GM12878 (cell line): ENCODE measurements at regions not wholly inside any gene's neighbourhood (a gene's known extent, or its start where the extent isn't known, plus 50 kb on each side); places are given as distances from the start of the nearest gene placed in this dataset.

Experiments
- ATAC-seq: fragments of 200-7000 bp; cut with Tn5 transposase; 3 replicates; pipeline ENCODE4 v1.9.1; 2020; ENCODE audit warnings: mild to moderate bottlenecking, moderate library complexity
- BruUV-seq: library from RNA; stranded (reverse); fragments of 400-500 nt; replicated peaks from 2 replicates; lab custom pipeline; 2021; lab: Mats Ljungman, UMichigan
- CTCF ChIA-PET: fragments of 300-600 bp; sonication (Branson Sonifier 250); formaldehyde crosslinking; extraction: SDS; loops from one replicate; lab custom pipeline; 2021; ENCODE audit warnings: inconsistent platforms; lab: Yijun Ruan, JAX
- POLR2A ChIA-PET: fragments of 350-600 bp; formaldehyde crosslinking; extraction: SDS; loops from one replicate; lab custom pipeline; 2021; ENCODE audit warnings: inconsistent platforms; lab: Charles Lee
- RAD21 ChIA-PET: fragments of 300-600 bp; sonication (Branson Sonifier 250); formaldehyde crosslinking; loops from one replicate; lab custom pipeline; 2023; ENCODE audit warnings: antibody characterized with exemption; ENCODE audit not compliant: unreplicated experiment; lab: Charles Lee
- SMC1A ChIA-PET: fragments of 300-600 bp; sonication (Branson Sonifier 250); formaldehyde crosslinking; loops from one replicate; lab custom pipeline; 2023; ENCODE audit not compliant: unreplicated experiment, uncharacterized antibody; lab: Charles Lee
- DNase-seq: peaks from one replicate; pipeline ENCODE4 v3.0.0-alpha.2; 2011; ENCODE audit warnings: low read depth, low spot score
- FAIRE-seq: peaks from 3 replicates; lab custom pipeline; 2011; peaks lifted over from hg19 to GRCh38; lab: Jason Lieb, UNC
- H2AFZ ChIP-seq: 2 replicates; pipeline ENCODE4 v1.6.0; 2011; ENCODE audit warnings: low read depth, low read length, control low read depth; ENCODE audit not compliant: control insufficient read depth
- H3K27ac ChIP-seq: 2 replicates; pipeline ENCODE4 v1.5.1; 2011; ENCODE audit warnings: control low read depth; ENCODE audit not compliant: control insufficient read depth, insufficient read depth
- H3K27me3 ChIP-seq, 2 experiments: replicated peaks in 1 of 2; 2 replicates each; pipeline versions ENCODE4 v1.6.0 to v1.6.1; 2011; ENCODE audit warnings: low read length in 1 of 2; ENCODE audit not compliant: control insufficient read depth in 2 of 2, insufficient read depth in 2 of 2
- H3K36me3 ChIP-seq, 2 experiments: 2 replicates each; pipeline ENCODE4 v1.5.1; 2011; ENCODE audit warnings: low read length in 1 of 2; ENCODE audit not compliant: control insufficient read depth in 2 of 2, insufficient read depth in 2 of 2
- H3K4me1 ChIP-seq: 2 replicates; pipeline ENCODE4 v1.6.1; 2011; ENCODE audit warnings: mild to moderate bottlenecking, low read length, moderate library complexity, mixed read lengths; ENCODE audit not compliant: control insufficient read depth, insufficient read depth
- H3K4me2 ChIP-seq: 2 replicates; pipeline ENCODE4 v1.6.0; 2011; ENCODE audit warnings: control low read depth; ENCODE audit not compliant: control insufficient read depth, insufficient read depth
- H3K4me3 ChIP-seq: fragments of 200-600 bp; sonication (generic); 2 replicates; pipeline ENCODE4 v1.5.1; 2016
- H3K79me2 ChIP-seq: 2 replicates; pipeline ENCODE4 v1.6.0; 2011; ENCODE audit warnings: low read length; ENCODE audit not compliant: control insufficient read depth, insufficient read depth
- H3K9ac ChIP-seq: 2 replicates; pipeline ENCODE4 v1.8.0; 2011; ENCODE audit warnings: low read length, control low read depth, mixed read lengths; ENCODE audit not compliant: control insufficient read depth, insufficient read depth
- H3K9me3 ChIP-seq: replicated peaks from 3 replicates; pipeline ENCODE4 v1.5.1; 2011; ENCODE audit warnings: mild to moderate bottlenecking, low read length; ENCODE audit not compliant: control insufficient read depth, insufficient read depth
- H4K20me1 ChIP-seq: 2 replicates; pipeline ENCODE4 v1.6.0; 2011; ENCODE audit not compliant: control insufficient read depth, insufficient read depth
- BCL3 ChIP-seq: IDR thresholded peaks from 2 replicates; pipeline ENCODE4 v1.6.1; 2011; ENCODE audit warnings: borderline replicate concordance, low read depth, mild to moderate bottlenecking, moderate library complexity, low read length; ENCODE audit not compliant: insufficient read depth, poor library complexity, severe bottlenecking
- E2F4 ChIP-seq: IDR thresholded peaks from 2 replicates; pipeline ENCODE4 v1.6.1; 2012; ENCODE audit warnings: low read depth, low read length, improper control_type of control experiment
- FOXM1 ChIP-seq: IDR thresholded peaks from 2 replicates; pipeline ENCODE4 v1.6.1; 2012; ENCODE audit warnings: low read depth, mild to moderate bottlenecking, inconsistent platforms, low read length, moderate library complexity
- NFYA ChIP-seq: IDR thresholded peaks from 2 replicates; pipeline ENCODE4 v1.6.1; 2011; ENCODE audit warnings: low read depth, mild to moderate bottlenecking, low read length, improper control_type of control experiment, borderline replicate concordance
- SMC3 ChIP-seq: IDR thresholded peaks from 2 replicates; pipeline ENCODE4 v1.6.1; 2011; ENCODE audit warnings: low read length, improper control_type of control experiment, borderline replicate concordance
- WGBS: methylation state at CpG from one replicate; pipeline ENCODE4 v1.1.6; 2016; ENCODE audit warnings: low lambda C conversion rate; ENCODE audit not compliant: insufficient replicate concordance, insufficient coverage; ENCODE audit errors: missing lambda C conversion rate; 5-methylcytosine and 5-hydroxymethylcytosine counted together
- in situ Hi-C: fragments of 300-500 bp; cut with MboI; formaldehyde crosslinking; loops from 9 replicates; pipeline ENCODE4 v1.14.3; 2018; ENCODE audit warnings: mixed read lengths
- intact Hi-C: fragments of 100-400 bp; cut with micrococcal nuclease; formaldehyde crosslinking; loops from one replicate; pipeline ENCODE4 v1.14.2; 2022; ENCODE audit not compliant: unreplicated experiment
- TF ChIP-seq, protein P1 (sequence below): IDR thresholded peaks from 2 replicates; pipeline ENCODE4 v1.6.1; 2011; ENCODE audit warnings: low read depth, low read length, improper control_type of control experiment, borderline replicate concordance

DNA sequence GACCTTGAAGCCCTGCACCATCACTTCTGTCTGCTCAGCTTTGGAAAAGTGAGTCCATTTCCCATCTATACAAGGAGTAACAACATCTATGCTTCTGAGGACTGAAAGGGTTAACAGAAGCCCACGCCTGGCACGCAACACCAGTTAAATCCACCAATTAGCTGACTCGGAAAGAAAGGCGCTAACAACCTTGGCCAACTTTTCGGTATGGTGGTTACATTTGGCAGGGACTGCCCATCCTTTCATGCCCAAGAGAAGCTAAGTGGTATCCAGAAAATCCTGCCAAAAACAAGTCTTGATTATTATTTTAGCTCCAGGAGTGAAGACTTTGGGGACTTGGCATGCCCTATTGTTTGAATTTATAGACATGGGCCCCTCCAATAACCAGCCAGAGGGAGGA is 202.3 kb upstream of the RPL38 start:
- BruUV-seq = no TSS peak
- WGBS = 33% methylated on average over 5 of the region's 5 CpGs
- TF ChIP-seq BCL3 (no peak), FOXM1 (no peak), NFYA (no peak), SMC3 (no peak), E2F4 (no peak)
- TF ChIP-seq, protein P1, sequence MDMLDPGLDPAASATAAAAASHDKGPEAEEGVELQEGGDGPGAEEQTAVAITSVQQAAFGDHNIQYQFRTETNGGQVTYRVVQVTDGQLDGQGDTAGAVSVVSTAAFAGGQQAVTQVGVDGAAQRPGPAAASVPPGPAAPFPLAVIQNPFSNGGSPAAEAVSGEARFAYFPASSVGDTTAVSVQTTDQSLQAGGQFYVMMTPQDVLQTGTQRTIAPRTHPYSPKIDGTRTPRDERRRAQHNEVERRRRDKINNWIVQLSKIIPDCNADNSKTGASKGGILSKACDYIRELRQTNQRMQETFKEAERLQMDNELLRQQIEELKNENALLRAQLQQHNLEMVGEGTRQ = no peak
- ChIA-PET SMC1A (no interaction called here), RAD21 (interaction anchor here (1.2 kb wide), 1 partner anchor 206 kb away, joined by 3 read pairs; no protein-coding TSS in a partner anchor), CTCF (no interaction called here), POLR2A (no interaction called here)
- intact Hi-C loops = no loop called here
- Histone ChIP-seq H3K4me1 (no peaks in the 10 kb centered on the region), H3K27me3 (no peaks in the 10 kb centered on the region; a peak in 2 of 4 replicates), H3K9me3 (no peaks in the 10 kb centered on the region), H3K36me3 (no peaks in the 10 kb centered on the region), H3K9ac (no peak overlapping the region), H4K20me1 (no peaks in the 10 kb centered on the region), H2AFZ (no peak overlapping the region), H3K79me2 (no peaks in the 10 kb centered on the region), H3K4me3 (no peak overlapping the region), H3K4me2 (no peak overlapping the region), H3K27ac (no peak overlapping the region)
- DNase-seq = no peak
- in situ Hi-C loops = no loop called here
- no peak for FAIRE-seq
- ATAC-seq = no peak
